Endothelial cell (in vitro differentiated cells): ENCODE measurements at regions not wholly inside any gene's neighbourhood (a gene's known extent, or its start where the extent isn't known, plus 50 kb on each side); places are given as distances from the start of the nearest gene placed in this dataset.

Source experiments
- DNase-seq: peaks from one replicate; pipeline ENCODE4 v3.0.0; 2021; ENCODE audit warnings: low spot score
- H3K27ac Mint-ChIP-seq: one replicate; pipeline ENCODE4 v1.8.0; 2021; ENCODE audit warnings: mixed read lengths, inconsistent platforms; ENCODE audit not compliant: unreplicated experiment
- H3K27me3 Mint-ChIP-seq: one replicate; pipeline ENCODE4 v1.8.0; 2021; ENCODE audit warnings: mild to moderate bottlenecking, moderate library complexity, mixed read lengths, inconsistent platforms; ENCODE audit not compliant: unreplicated experiment
- H3K36me3 Mint-ChIP-seq: one replicate; pipeline ENCODE4 v1.8.0; 2021; ENCODE audit warnings: mild to moderate bottlenecking, low read depth, mixed read lengths, inconsistent platforms; ENCODE audit not compliant: unreplicated experiment
- H3K4me1 Mint-ChIP-seq: one replicate; pipeline ENCODE4 v1.8.0; 2021; ENCODE audit warnings: mild to moderate bottlenecking, mixed read lengths, inconsistent platforms; ENCODE audit not compliant: unreplicated experiment
- H3K4me3 Mint-ChIP-seq: one replicate; pipeline ENCODE4 v1.8.0; 2021; ENCODE audit warnings: mild to moderate bottlenecking, mixed read lengths, inconsistent platforms; ENCODE audit not compliant: unreplicated experiment
- H3K9me3 Mint-ChIP-seq: one replicate; pipeline ENCODE4 v1.8.0; 2021; ENCODE audit warnings: mixed read lengths, inconsistent platforms; ENCODE audit not compliant: unreplicated experiment
- CTCF ChIP-seq: fragments of 200-600 bp; sonication (generic); IDR thresholded peaks from one replicate; pipeline ENCODE4 v1.5.0; 2021; ENCODE audit warnings: antibody characterized with exemption; ENCODE audit not compliant: unreplicated experiment

- no peak for TF ChIP-seq CTCF
- Mint-ChIP-seq H3K4me3 (no peak overlapping the region), H3K4me1 (no peaks in the 10 kb centered on the region), H3K9me3 (peaks cover 22% of the 10 kb centered on the region), H3K27ac (no peak overlapping the region), H3K27me3 (peaks cover 2% of the 10 kb centered on the region), H3K36me3 (no peaks in the 10 kb centered on the region)
- DNase-seq = no peak
These were observed 1836.4 kb downstream of the TP53TG3F start for GRCh38 chr16:35295856-35296255.

GRCh38 chr16:35296962-35297653 is 1837.7 kb downstream of the TP53TG3F start:
- Mint-ChIP-seq H3K27me3 (peaks cover 5% of the 10 kb centered on the region), H3K27ac (no peak overlapping the region), H3K4me1 (no peaks in the 10 kb centered on the region), H3K4me3 (no peak overlapping the region), H3K36me3 (no peaks in the 10 kb centered on the region), H3K9me3 (peaks cover 20% of the 10 kb centered on the region)
- DNase-seq = no peak
- TF ChIP-seq CTCF = no peak

- Mint-ChIP-seq H3K9me3 (peaks cover 19% of the 10 kb centered on the region), H3K27me3 (peaks cover 5% of the 10 kb centered on the region), H3K27ac (no peak overlapping the region), H3K4me1 (no peaks in the 10 kb centered on the region), H3K36me3 (no peaks in the 10 kb centered on the region), H3K4me3 (no peak overlapping the region)
- TF ChIP-seq CTCF = no peak
- no peak for DNase-seq
These were observed 1839.2 kb downstream of the TP53TG3F start for GRCh38 chr16:35298460-35299243.

- Mint-ChIP-seq H3K4me3 (no peak overlapping the region), H3K4me1 (no peaks in the 10 kb centered on the region), H3K36me3 (peaks cover 4% of the 10 kb centered on the region), H3K27ac (no peak overlapping the region), H3K9me3 (peaks cover 49% of the 10 kb centered on the region), H3K27me3 (peaks cover 3% of the 10 kb centered on the region)
- no peak for DNase-seq
- TF ChIP-seq CTCF = no peak
These were observed 1843.4 kb downstream of the TP53TG3F start for GRCh38 chr16:35302859-35303258.

GRCh38 chr16:35305476-35305875 is 1846.1 kb downstream of the TP53TG3F start:
- Mint-ChIP-seq H3K36me3 (peaks cover 4% of the 10 kb centered on the region), H3K9me3 (peaks cover 43% of the 10 kb centered on the region), H3K27ac (no peak overlapping the region), H3K4me3 (no peak overlapping the region), H3K27me3 (peaks cover 3% of the 10 kb centered on the region), H3K4me1 (no peaks in the 10 kb centered on the region)
- no peak for DNase-seq
- no peak for TF ChIP-seq CTCF
